ENCODE measurements at regions not wholly inside any gene's neighbourhood (a gene's known extent, or its start where the extent isn't known, plus 50 kb on each side); places are given as distances from the start of the nearest gene placed in this dataset.

- TF ChIP-seq KAT7 (CRISPR knock-in tag; IDR thresholded peaks at IDR 0.05; ENCODE audit: borderline replicate concordance): no peak
- TF ChIP-seq CTCF (IDR thresholded peaks at IDR 0.05): no peak
- TF ChIP-seq ZNF121 (CRISPR knock-in tag; IDR thresholded peaks at IDR 0.05): no peak
- TF ChIP-seq ELF4 (CRISPR knock-in tag; IDR thresholded peaks at IDR 0.05; ENCODE audit: low read depth): no peak
- TF ChIP-seq MXD4 (CRISPR knock-in tag; IDR thresholded peaks at IDR 0.05; ENCODE audit: borderline replicate concordance): no peak
Observed at GRCh38 chr3:33940149-33940548, 141.7 kb downstream of the PDCD6IP start.

Measured in WTC11 (cell line).